ENCODE measurements at regions not wholly inside any gene's neighbourhood (a gene's known extent, or its start where the extent isn't known, plus 50 kb on each side); places are given as distances from the start of the nearest gene placed in this dataset.

DNA sequence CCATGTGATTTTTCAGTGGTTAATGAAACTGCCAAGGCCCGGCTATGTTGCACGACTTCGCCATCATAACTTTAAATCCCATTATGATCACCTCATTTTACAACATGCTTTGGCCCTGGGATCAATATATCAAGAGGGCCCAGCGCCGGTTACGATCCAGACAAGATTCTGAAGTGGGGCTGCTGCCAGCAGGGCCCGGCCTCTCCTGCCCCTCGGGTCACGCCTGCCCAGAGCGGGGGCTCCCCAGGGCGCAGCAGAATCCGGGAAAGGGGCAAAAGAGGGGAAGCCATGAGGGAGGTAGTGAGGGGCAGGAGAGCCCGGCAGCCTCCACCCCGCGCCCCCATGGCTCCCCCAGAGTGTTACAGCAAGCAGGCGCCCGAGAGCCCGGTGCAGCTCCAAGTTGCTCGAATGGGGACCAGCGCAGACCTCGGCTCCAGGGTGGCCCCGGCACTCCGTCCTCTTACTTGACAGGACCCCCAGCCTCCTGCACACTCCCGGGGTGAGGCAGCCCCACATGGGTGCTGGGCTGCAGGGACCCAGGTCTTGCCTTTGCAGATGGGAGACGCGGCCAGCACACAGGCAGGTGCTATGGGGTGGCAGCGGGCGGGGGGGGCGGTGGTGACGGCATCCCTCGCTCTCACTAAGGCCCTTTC lies 129.8 kb upstream of the NKX1-1 start:
- no peaks in the 10 kb centered on the region for H4K20me1 ChIP-seq (ENCODE audit: insufficient read depth, low read length)
- no peak for DNase-seq (ENCODE audit: low read depth)
- TF ChIP-seq, protein P1, sequence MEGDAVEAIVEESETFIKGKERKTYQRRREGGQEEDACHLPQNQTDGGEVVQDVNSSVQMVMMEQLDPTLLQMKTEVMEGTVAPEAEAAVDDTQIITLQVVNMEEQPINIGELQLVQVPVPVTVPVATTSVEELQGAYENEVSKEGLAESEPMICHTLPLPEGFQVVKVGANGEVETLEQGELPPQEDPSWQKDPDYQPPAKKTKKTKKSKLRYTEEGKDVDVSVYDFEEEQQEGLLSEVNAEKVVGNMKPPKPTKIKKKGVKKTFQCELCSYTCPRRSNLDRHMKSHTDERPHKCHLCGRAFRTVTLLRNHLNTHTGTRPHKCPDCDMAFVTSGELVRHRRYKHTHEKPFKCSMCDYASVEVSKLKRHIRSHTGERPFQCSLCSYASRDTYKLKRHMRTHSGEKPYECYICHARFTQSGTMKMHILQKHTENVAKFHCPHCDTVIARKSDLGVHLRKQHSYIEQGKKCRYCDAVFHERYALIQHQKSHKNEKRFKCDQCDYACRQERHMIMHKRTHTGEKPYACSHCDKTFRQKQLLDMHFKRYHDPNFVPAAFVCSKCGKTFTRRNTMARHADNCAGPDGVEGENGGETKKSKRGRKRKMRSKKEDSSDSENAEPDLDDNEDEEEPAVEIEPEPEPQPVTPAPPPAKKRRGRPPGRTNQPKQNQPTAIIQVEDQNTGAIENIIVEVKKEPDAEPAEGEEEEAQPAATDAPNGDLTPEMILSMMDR (IDR thresholded peaks at IDR 0.05; ENCODE audit: insufficient read depth, low read depth, low read length), result no peak
- TF ChIP-seq EZH2 (IDR thresholded peaks at IDR 0.05; ENCODE audit: insufficient read depth, low read length), result no peak

GRCh38 chr4:1534876-1535526 lies 128.8 kb upstream of the NKX1-1 start:
- H3K4me2 ChIP-seq (ENCODE audit: low read length), result no peak overlapping the region
- DNase-seq (ENCODE audit: low read depth) (no peak), FAIRE-seq (no peak)
- H3K27me3 ChIP-seq (ENCODE audit: insufficient read depth, low read length), result peaks cover 11% of the 10 kb centered on the region
- no peak overlapping the region for H3K9ac ChIP-seq (ENCODE audit: low read length)
- Mint-ChIP-seq H3K4me1 (ENCODE audit: low read depth, unreplicated experiment) (no peaks in the 10 kb centered on the region), H3K36me3 (ENCODE audit: low read depth, unreplicated experiment) (no peaks in the 10 kb centered on the region), H3K4me3 (ENCODE audit: unreplicated experiment) (no peak overlapping the region), H3K27me3 (ENCODE audit: low read depth, unreplicated experiment) (peaks cover 30% of the 10 kb centered on the region), H3K9me3 (ENCODE audit: unreplicated experiment) (no peaks in the 10 kb centered on the region), H3K27ac (ENCODE audit: unreplicated experiment) (no peak overlapping the region)
- no peak overlapping the region for H3K4me3 ChIP-seq (ENCODE audit: insufficient read depth, low read depth, low read length)
- H4K20me1 ChIP-seq (ENCODE audit: insufficient read depth, low read length), result no peaks in the 10 kb centered on the region
- H3K4me1 ChIP-seq (ENCODE audit: insufficient read depth, low read length), result no peaks in the 10 kb centered on the region
- TF ChIP-seq, protein P1 (IDR thresholded peaks at IDR 0.05; ENCODE audit: insufficient read depth, low read depth, low read length), result no peak
- TF ChIP-seq EZH2 (IDR thresholded peaks at IDR 0.05; ENCODE audit: insufficient read depth, low read length), result no peak
- no peak overlapping the region for H2AFZ ChIP-seq (ENCODE audit: low read depth, low read length)
- no peaks in the 10 kb centered on the region for H3K36me3 ChIP-seq (ENCODE audit: insufficient read depth, low read length)
- no peaks in the 10 kb centered on the region for H3K79me2 ChIP-seq (ENCODE audit: insufficient read depth, low read length)
- H3K27ac ChIP-seq (ENCODE audit: low read depth, low read length), result no peak overlapping the region
- no peaks in the 10 kb centered on the region for H3K9me3 ChIP-seq (ENCODE audit: insufficient read depth, low read depth, low read length)

More for the DNA sequence above, 129.8 kb upstream of the NKX1-1 start:
- no peak overlapping the region for H3K9ac ChIP-seq (ENCODE audit: low read length)
- H3K4me1 ChIP-seq (ENCODE audit: insufficient read depth, low read length), result no peaks in the 10 kb centered on the region
- no peaks in the 10 kb centered on the region for H3K36me3 ChIP-seq (ENCODE audit: insufficient read depth, low read length)
- H3K4me2 ChIP-seq (ENCODE audit: low read length), result no peak overlapping the region
- peaks cover 11% of the 10 kb centered on the region for H3K27me3 ChIP-seq (ENCODE audit: insufficient read depth, low read length)
- no peak for FAIRE-seq
- no peak overlapping the region for H3K4me3 Mint-ChIP-seq (ENCODE audit: unreplicated experiment)
- no peak overlapping the region for H3K27ac ChIP-seq (ENCODE audit: low read depth, low read length)
- H3K36me3 Mint-ChIP-seq (ENCODE audit: low read depth, unreplicated experiment), result no peaks in the 10 kb centered on the region
- H3K4me3 ChIP-seq (ENCODE audit: insufficient read depth, low read depth, low read length), result no peak overlapping the region
- H3K27ac Mint-ChIP-seq (ENCODE audit: unreplicated experiment), result no peak overlapping the region
- no peaks in the 10 kb centered on the region for H3K4me1 Mint-ChIP-seq (ENCODE audit: low read depth, unreplicated experiment)
- no peaks in the 10 kb centered on the region for H3K9me3 ChIP-seq (ENCODE audit: insufficient read depth, low read depth, low read length)
- H2AFZ ChIP-seq (ENCODE audit: low read depth, low read length), result no peak overlapping the region
- H3K27me3 Mint-ChIP-seq (ENCODE audit: low read depth, unreplicated experiment), result peaks cover 27% of the 10 kb centered on the region
- H3K79me2 ChIP-seq (ENCODE audit: insufficient read depth, low read length), result no peaks in the 10 kb centered on the region
- H3K9me3 Mint-ChIP-seq (ENCODE audit: unreplicated experiment), result no peaks in the 10 kb centered on the region

All from astrocyte (in vitro differentiated cells and primary cell).